ENCODE measurements at regions not wholly inside any gene's neighbourhood (a gene's known extent, or its start where the extent isn't known, plus 50 kb on each side); places are given as distances from the start of the nearest gene placed in this dataset.
A peak's percentile ranks its signal among the peaks of the same experiment; 100 is the strongest.
"Not testable (repeated sequence)": the region's sequence is repeated elsewhere in the genome, so short reads cannot be mapped to it uniquely, and the experiment has no call there.

DNA sequence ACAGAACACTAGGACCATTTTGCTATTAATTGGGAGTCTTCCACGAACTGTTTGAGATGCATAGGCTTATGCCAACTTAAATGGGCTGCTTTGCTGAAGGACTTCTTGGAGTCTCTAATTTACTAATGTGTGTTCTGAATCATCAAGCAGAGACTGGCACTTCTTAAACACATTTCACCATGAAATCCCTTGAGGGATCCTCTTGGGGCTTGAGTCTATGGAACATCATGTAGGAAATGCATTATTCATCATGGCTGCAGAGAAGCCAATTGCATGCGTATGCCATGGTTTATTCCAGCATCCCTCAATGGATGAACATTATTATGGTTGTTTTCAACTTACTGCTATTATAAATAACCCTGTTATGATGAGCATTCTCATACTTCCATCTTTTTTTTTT, 73.4 kb downstream of the FGD2 start:
- no peak for DNase-seq (ENCODE audit: low spot score)

- DNase-seq (ENCODE audit: low spot score), result no peak
Measured at GRCh38 chr6:37081042-37081607, 75.7 kb downstream of the FGD2 start.

DNA sequence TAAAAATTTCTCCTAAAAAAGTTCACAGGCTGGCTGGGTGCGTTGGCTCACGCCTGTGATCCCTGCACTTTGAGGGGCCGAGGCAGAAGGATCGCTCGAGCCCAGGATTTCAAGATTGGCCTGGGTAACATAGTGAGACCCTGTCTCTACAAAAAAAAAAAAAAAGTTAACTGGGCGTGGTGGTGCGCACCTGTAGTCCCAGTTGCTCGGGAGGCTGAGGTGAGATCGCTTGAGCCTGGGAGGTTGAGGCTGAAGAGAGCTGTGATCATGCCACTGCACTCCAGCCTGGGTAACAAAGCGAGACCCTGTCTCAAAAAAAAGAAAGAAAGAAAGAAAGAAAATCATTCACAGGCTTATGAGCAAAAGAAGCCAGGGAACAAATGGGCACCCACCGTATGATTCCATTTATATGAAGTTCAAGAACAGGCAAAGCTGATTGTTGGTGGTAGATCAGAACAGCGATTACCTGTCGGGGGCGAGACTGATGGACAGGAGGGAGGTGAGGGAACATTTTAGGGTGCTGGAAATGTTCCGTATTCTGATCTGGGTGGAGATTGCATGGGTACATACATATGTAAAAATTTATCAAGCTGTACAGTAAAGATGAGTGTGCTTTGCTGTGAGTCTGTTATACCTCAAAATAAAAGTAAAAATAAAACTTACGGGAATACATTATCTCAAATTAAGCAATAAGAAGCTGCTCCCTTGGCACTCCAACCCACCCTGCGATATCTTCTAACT, 77.1 kb downstream of the FGD2 start:
- DNase-seq (ENCODE audit: low spot score), result no peak

- no peak for DNase-seq (ENCODE audit: low spot score)
Measured at GRCh38 chr6:37083243-37084138, 78.0 kb downstream of the FGD2 start.

DNA sequence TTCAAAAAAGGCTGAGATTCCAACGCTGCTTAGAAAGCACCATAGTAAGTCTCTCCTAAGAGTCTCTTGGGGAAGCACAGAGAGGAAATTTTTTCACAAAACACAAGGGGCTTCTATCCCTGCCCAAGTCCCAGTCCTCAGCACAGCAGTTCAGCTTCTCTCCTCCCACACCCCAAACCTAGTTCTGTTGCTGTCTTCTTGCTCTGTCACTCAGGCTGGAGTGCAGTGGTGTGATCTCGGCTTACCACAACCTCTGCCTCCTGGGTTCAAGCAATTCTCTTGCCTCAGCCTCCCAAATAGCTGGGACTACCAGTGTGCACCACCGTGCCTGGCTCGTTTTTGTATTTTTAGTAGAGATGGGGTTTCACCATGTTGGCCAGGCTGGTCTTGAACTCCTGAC, 79.2 kb downstream of the FGD2 start:
- not testable (repeated sequence) for DNase-seq (ENCODE audit: low spot score)

DNA sequence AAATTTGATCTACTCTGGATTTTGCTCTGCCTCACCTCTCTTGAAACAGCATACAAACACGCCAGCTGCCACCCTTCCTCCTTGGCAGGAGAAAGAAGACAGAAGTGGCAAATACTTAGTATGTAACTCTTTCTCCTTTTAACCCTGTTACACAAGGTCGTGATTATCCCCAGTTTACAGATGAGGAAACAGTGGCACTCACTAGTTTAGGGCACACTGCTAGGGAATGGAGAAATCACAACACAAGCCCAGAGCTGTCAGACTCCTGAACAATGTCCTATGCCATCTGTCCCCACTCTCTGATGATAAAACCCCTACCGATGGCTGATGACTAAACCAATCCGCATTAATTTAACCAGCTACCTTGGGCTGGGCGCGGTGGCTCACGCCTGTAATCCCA, 79.7 kb downstream of the FGD2 start:
- no peak for DNase-seq (ENCODE audit: low spot score)

DNA sequence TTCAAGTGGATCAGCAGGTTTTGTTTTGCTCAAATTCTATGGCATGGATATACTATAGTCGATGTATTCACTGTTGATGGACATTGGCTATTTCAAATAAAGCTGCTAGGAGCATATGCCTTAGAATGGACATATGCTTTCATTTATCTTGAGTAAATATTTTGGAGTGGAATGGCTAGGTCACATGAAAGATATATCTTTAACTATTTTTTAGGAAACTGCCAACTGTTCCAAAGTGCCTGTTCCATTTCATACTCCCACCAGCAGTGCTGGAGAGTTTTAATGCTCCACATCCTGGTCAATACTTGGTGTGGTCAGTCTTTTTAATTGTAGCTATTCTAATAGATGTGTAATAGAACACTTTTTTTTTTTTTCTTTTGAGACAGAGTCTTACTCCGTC, 81.1 kb upstream of the PIM1 start:
- DNase-seq (ENCODE audit: low spot score), result no peak

DNA sequence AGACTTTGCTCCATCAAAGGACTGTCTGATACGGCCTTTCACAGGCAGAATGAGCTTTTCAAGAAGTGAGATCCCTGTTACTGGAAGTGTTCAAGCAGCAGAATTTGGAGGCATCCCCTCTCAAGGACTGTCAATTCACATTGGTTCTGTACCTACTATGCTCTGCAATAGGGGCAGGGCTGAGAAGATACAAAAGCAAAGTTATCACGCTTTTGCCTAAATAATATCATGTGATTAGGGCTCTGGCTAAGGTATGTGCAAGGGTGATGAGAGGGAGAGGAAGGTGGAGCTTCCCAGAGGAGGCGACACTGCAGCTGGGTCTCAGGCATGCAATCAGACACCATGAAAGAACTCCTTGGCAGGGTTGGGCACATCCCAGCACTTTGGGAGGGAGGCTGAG, 80.2 kb upstream of the PIM1 start:
- no peak for DNase-seq (ENCODE audit: low spot score)

DNA sequence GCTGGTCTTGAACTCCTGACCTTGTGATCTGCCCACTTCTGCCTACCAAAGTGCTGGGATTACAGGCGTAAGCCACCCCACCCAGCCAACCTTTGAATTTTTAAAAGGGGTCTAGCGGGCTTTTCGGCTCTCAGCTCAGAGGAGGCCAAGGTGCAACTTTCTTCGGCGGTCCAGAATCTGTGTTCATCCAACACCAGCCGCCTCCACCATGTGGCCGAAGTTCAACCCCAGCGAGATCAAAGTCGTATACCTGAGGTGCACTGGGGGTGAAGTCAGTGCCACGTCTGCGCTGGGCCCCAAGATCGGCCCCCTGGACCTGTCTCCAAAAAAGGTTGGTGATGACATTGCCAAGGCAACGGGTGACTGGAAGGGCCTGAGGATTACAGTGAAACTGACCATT, 78.8 kb upstream of the PIM1 start:
- not testable (repeated sequence) for DNase-seq (ENCODE audit: low spot score)

DNA sequence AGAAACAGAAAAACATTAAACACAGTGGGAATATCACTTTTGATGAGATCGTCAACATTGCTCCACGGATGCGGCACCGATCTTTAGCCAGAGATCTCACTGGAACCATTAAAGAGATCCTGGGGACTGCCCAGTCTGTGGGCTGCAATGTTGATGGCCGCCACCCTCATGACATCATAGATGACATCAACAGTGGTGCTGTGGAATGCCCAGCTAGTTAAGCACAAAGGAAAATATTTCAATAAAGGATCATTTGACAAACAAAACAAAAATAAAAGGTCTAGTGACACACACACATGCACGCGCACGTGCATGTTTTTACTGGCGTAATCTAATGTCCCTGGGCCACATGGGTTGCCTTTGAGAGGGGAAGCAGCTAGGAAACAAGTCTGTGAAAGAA, 78.4 kb upstream of the PIM1 start:
- DNase-seq (ENCODE audit: low spot score), result not testable (repeated sequence)

GRCh38 chr6:37092923-37093727, 76.8 kb upstream of the PIM1 start:
- no peak for DNase-seq (ENCODE audit: low spot score)

DNA sequence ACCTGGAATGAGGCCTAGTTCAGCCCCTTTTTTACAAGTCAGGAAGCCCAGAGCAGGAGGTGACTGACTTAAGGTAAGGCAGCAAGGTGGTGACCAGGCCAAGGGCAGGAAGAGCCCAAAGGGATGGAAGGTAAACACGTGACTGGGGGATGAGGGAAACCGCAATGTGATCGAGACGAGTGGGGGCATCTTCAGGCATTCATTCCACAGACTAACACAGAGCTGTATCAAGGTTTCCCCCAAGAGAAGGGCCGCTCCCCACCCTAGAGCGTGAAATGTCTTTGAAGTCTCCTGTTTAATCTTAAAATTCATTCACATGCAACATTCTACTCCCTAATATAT, 76.3 kb upstream of the PIM1 start:
- no peak for DNase-seq (ENCODE audit: low spot score)

DNA sequence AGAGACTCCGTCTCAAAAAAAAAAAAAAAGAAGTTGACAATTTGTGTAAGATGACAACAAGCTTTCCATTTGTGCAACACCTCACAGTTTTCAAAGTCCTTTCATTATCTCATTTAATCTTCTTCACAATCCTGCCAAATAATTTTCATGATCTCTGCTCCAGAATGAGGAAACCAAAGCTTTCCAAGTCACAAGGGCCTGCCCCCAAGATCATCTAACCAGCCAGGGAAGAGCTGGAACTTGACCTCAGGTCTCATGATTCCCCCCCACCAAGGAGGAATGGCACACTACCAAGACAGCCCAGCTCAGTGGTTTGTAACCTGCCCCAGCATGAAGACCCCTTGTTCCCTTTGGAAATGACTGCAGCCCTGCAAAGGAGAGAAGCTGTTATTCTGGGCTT, 74.0 kb upstream of the PIM1 start:
- DNase-seq (ENCODE audit: low spot score), result no peak

- no peak for DNase-seq (ENCODE audit: low spot score)
Measured at GRCh38 chr6:37097335-37097734, 72.6 kb upstream of the PIM1 start.

DNA sequence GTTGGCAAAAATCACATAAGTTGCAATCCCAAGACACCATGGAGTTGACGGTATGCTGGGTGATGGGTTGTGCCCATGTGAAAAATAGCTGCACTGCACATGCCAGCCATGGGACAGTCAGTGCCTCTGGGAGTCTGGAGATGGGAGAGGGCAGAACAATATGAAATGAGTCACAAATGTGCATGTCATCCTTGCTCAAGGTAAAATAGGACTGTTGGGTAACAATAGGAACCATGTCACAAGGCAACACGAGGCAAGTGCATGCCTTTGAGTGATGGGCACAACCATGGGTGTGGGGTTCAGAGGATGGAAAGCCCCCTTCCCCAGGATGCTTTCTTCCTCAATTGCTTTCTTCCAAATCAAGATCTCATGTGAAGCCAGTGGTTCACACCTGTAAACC, 70.5 kb upstream of the PIM1 start:
- peak; percentile 18 for DNase-seq (ENCODE audit: low spot score)

- no peak for DNase-seq (ENCODE audit: low spot score)
Measured at GRCh38 chr6:37100745-37101144, 69.2 kb upstream of the PIM1 start.

DNA sequence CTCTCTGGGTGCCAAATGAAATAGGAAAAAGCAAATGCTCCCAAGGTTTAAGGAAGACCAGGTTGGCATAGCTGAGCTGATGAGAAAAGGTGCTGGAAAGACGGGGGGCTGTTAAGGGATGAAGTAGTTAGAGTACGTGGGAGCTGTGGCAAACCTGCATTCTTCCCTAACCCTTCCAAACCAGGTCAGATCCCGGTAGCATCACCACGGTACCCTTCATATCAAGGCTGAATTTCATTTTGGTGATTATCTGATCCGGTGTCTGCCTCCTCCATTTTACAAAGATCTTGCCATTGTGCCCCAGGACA, 68.0 kb upstream of the PIM1 start:
- no peak for DNase-seq (ENCODE audit: low spot score)

DNA sequence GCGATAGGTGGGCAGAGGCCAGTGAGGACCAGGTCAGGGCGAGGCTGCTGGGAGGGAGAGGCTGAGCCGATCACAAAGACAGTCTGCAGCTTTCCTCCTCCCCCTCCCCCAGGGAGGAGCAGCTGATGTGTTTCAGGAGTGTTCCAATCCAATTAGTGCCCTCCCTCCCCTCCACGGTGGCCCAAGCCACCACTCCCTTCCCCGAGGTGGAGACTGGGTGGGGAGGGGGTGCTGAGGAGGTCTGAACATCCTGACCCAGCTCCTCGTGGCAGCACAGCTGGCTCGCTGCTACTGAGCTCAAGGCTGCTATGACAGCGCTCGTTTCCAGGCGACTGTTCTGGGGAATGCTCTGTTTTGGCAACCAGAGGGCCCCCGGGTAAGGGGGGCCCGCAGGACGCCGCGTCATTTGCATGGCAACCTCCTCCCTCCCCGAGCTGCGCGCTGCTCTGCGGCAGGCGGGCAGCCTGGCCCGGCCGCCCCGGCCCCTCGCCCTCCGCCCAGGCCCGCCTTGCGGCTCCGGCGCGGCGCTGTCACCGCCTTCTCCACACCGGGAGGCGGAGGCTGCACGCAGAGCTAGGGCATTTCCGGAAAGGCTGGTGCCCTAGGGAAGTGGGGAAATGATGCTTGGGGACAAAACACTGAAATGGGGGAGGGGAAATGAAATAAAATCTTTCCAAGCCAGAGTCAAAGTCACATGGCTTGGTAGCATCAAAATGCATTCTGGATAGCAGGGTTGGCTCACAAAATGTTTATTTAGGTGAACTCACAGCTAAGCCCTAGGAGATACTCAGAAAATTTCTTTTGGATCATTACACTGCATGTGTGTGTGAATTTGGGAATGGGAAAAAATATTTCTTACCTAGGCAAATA, 67.4 kb upstream of the PIM1 start:
- DNase-seq (ENCODE audit: low spot score), result peak; percentile 79

DNA sequence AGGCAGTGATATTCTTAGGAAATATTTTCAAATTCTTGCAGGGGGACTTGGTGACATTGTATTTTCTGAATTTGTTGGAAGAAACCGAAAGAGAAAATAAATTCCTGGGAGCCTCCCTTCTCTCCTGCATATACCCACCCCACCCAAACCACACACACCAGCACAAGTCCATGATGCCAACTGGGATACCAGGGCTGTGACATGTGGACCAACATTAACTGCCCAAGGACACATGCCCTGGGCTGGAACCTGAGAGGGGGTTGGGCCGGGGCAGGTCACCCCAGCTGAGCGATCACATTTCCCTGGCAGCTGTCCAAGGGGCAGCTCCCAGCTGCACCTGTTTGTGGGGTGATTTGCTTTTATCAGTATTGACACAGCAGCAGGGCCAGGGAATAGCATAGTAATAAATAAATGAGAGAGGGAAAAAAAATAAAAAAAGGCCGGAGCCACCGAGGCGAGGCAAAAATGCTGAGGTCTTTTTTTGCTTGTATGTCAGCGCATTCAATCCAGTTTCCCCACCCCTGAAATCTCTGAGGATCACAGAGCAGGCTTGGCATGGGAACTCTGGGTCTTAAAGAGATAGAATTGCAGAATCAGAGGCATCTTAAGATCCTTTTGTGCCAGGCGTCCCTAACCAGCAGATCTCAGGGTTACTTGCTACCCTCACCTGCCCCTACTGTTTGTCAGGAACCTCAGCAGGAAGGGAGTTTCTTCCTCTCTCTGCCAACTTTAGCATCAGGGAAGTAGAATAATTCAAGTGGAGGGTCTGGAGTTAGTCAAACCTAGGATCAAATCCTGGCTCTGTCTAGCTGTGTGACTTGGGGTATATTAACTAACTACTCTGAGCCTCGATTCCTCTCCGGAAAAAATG, 66.5 kb upstream of the PIM1 start:
- peak; percentile 89 for DNase-seq (ENCODE audit: low spot score)

- no peak for DNase-seq (ENCODE audit: low spot score)
Measured at GRCh38 chr6:37104824-37105147, 65.2 kb upstream of the PIM1 start.

Measured in SW480 (cell line).